ENCODE measurements at regions not wholly inside any gene's neighbourhood (a gene's known extent, or its start where the extent isn't known, plus 50 kb on each side); places are given as distances from the start of the nearest gene placed in this dataset.

- no peak for TF ChIP-seq EZH2phosphoT487 (IDR thresholded peaks at IDR 0.05; ENCODE audit: low read depth)
- no peak for TF ChIP-seq CTCF (IDR thresholded peaks at IDR 0.05; ENCODE audit: low read depth, low read length)
Observed at GRCh38 chr2:117723483-117723882, 91.0 kb upstream of the DDX18 start.

Measured in OCI-LY3 (cell line).